CD8-positive, alpha-beta memory T cell (primary cell): ENCODE measurements at regions not wholly inside any gene's neighbourhood (a gene's known extent, or its start where the extent isn't known, plus 50 kb on each side); places are given as distances from the start of the nearest gene placed in this dataset.

Experiments used
- CTCF ChIA-PET: fragments of 350-600 bp; sonication (Branson Sonifier 250); formaldehyde crosslinking; loops from one replicate; lab custom pipeline; 2021; ENCODE audit warnings: antibody characterized with exemption; lab: Charles Lee
- POLR2A ChIA-PET: fragments of 350-600 bp; sonication (Branson Sonifier 250); formaldehyde crosslinking; loops from one replicate; lab custom pipeline; 2021; ENCODE audit warnings: antibody characterized with exemption; lab: Charles Lee
- DNase-seq, 5 donors: peaks; one replicate each; pipeline versions ENCODE4 v3.0.0 to v3.0.0-alpha.2; 2020 to 2022; ENCODE audit warnings: mixed read lengths in 1 of 5
- H3K27ac ChIP-seq: one replicate; pipeline ENCODE4 v1.7.0; 2013; ENCODE audit warnings: low read depth, mild to moderate bottlenecking, low read length, moderate library complexity
- H3K27me3 ChIP-seq: 2 replicates; pipeline ENCODE4 v1.7.0; 2013; ENCODE audit warnings: low read length, mild to moderate bottlenecking; ENCODE audit not compliant: insufficient read depth, poor library complexity, severe bottlenecking
- H3K36me3 ChIP-seq: 2 replicates; pipeline ENCODE4 v1.7.0; 2013; ENCODE audit warnings: mild to moderate bottlenecking, low read length, moderate library complexity; ENCODE audit not compliant: insufficient read depth
- H3K4me1 ChIP-seq: 2 replicates; pipeline ENCODE4 v1.7.0; 2013; ENCODE audit warnings: mild to moderate bottlenecking, low read length, moderate library complexity; ENCODE audit not compliant: insufficient read depth
- H3K4me3 ChIP-seq: 2 replicates; pipeline ENCODE4 v1.7.0; 2013; ENCODE audit warnings: mild to moderate bottlenecking, low read length
- H3K9me3 ChIP-seq: 2 replicates; pipeline ENCODE4 v1.7.0; 2013; ENCODE audit warnings: mild to moderate bottlenecking, low read length
- H3K27ac Mint-ChIP-seq, 8 donors: one replicate each; pipeline ENCODE4 v1.8.0; 2020 to 2021; ENCODE audit warnings: mixed read lengths in 8 of 8, mild to moderate bottlenecking in 6 of 8, inconsistent platforms in 3 of 8, moderate library complexity in 3 of 8
- H3K27me3 Mint-ChIP-seq, 2 donors: one replicate each; pipeline ENCODE4 v1.8.0; 2020 to 2021; ENCODE audit warnings: mixed read lengths in 2 of 2, mild to moderate bottlenecking in 1 of 2, moderate library complexity in 1 of 2
- H3K36me3 Mint-ChIP-seq, 3 donors: one replicate each; pipeline ENCODE4 v1.8.0; 2020 to 2021; ENCODE audit warnings: mixed read lengths in 3 of 3, inconsistent platforms in 1 of 3, mild to moderate bottlenecking in 1 of 3
- H3K4me1 Mint-ChIP-seq, 3 donors: one replicate each; pipeline ENCODE4 v1.8.0; 2020 to 2021; ENCODE audit warnings: mixed read lengths in 3 of 3, inconsistent platforms in 1 of 3, mild to moderate bottlenecking in 1 of 3
- H3K4me3 Mint-ChIP-seq, 7 donors: one replicate each; pipeline ENCODE4 v1.8.0; 2020 to 2021; ENCODE audit warnings: mixed read lengths in 7 of 7, mild to moderate bottlenecking in 6 of 7, moderate library complexity in 4 of 7, inconsistent platforms in 2 of 7
- H3K9me3 Mint-ChIP-seq, 5 donors: one replicate each; pipeline ENCODE4 v1.8.0; 2020 to 2022; ENCODE audit warnings: mixed read lengths in 5 of 5, mild to moderate bottlenecking in 3 of 5, moderate library complexity in 2 of 5, inconsistent platforms in 1 of 5

DNA sequence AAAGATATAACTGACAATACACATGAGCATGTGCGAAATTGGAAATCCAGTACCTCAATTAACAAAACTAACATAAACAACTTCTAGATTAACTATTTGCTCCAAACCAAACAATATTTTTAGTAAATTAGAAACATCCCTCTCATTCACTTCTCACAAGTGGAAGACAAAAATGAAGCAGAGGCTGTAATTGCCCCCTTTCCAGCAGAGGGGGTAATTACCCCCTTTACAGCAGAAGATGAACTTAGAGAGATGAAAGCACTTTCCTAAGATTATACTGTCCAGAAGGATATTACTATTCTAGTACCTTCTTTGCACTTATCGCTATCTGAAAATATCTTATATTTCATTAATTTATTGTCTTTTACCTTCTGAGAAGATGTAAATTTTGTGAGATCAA lies 1025.2 kb downstream of the FSCB start:
- POLR2A ChIA-PET, result no interaction called here
- no peak overlapping the region for H3K4me3 ChIP-seq
- Mint-ChIP-seq H3K4me1 (no peaks in the 10 kb centered on the region), H3K27ac (no peak overlapping the region), H3K9me3 (peaks cover 5 to 19% (median 7%) of the 10 kb centered on the region in 5 donors), H3K4me3 (no peak overlapping the region), H3K36me3 (no peaks in the 10 kb centered on the region), H3K27me3 (no peaks in the 10 kb centered on the region)
- H3K27ac ChIP-seq, result no peak overlapping the region
- CTCF ChIA-PET, result no interaction called here
- H3K36me3 ChIP-seq, result no peaks in the 10 kb centered on the region
- H3K4me1 ChIP-seq, result no peaks in the 10 kb centered on the region
- H3K27me3 ChIP-seq, result no peaks in the 10 kb centered on the region
- no peak for DNase-seq
- no peaks in the 10 kb centered on the region for H3K9me3 ChIP-seq

GRCh38 chr14:43480976-43481375 lies 1026.1 kb downstream of the FSCB start:
- Mint-ChIP-seq H3K36me3 (no peaks in the 10 kb centered on the region), H3K27me3 (no peaks in the 10 kb centered on the region), H3K4me3 (no peak overlapping the region), H3K4me1 (no peaks in the 10 kb centered on the region), H3K9me3 (peaks cover 5 to 19% (median 7%) of the 10 kb centered on the region in 5 donors), H3K27ac (no peak overlapping the region)
- CTCF ChIA-PET, result no interaction called here
- DNase-seq, result no peak
- no peaks in the 10 kb centered on the region for H3K4me1 ChIP-seq
- no peak overlapping the region for H3K4me3 ChIP-seq
- H3K27me3 ChIP-seq, result no peaks in the 10 kb centered on the region
- H3K9me3 ChIP-seq, result no peaks in the 10 kb centered on the region
- POLR2A ChIA-PET, result no interaction called here
- H3K27ac ChIP-seq, result no peak overlapping the region
- no peaks in the 10 kb centered on the region for H3K36me3 ChIP-seq

DNA sequence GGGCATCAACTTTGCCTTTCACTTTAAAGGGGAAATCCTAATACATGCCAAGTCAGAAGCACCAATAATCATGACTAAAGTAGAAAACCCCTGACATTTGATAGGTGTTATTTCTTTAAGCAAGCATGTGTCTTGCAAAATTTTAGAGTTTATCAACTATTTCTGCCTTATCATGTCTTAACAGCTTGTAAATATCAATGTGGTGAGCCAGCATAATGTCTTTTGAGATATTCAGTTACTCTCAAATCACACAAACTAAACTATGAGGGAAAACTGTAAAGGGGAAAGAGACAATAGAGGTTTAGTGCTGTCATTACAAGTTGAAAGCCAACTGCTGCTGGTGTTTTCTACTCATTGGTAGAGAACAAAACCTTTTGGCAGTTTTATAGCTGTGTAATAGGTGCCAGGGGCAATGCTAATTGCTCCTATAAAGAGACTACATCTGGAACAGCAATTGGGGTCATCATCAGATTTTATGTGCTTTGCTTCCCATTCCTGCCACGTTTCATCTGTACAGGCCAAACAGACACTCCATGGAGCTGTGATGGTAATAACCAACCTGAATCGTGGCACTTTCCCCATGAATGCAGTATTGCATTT lies 1027.4 kb downstream of the FSCB start:
- no peak for DNase-seq
- Histone ChIP-seq H3K27me3 (no peaks in the 10 kb centered on the region), H3K4me3 (no peak overlapping the region), H3K9me3 (no peaks in the 10 kb centered on the region), H3K4me1 (no peaks in the 10 kb centered on the region), H3K36me3 (no peaks in the 10 kb centered on the region), H3K27ac (no peak overlapping the region)
- POLR2A ChIA-PET, result no interaction called here
- H3K27me3 Mint-ChIP-seq, result no peaks in the 10 kb centered on the region
- H3K9me3 Mint-ChIP-seq, result peaks cover 5 to 24% (median 7%) of the 10 kb centered on the region in 5 donors
- no peaks in the 10 kb centered on the region for H3K36me3 Mint-ChIP-seq
- no peaks in the 10 kb centered on the region for H3K4me1 Mint-ChIP-seq
- CTCF ChIA-PET, result interaction anchor here (1.5 kb wide), 1 partner anchor 9 kb away, joined by 3 read pairs; no protein-coding TSS in a partner anchor
- H3K27ac Mint-ChIP-seq, result no peak overlapping the region
- H3K4me3 Mint-ChIP-seq, result no peak overlapping the region

- Histone ChIP-seq H3K36me3 (no peaks in the 10 kb centered on the region), H3K9me3 (no peaks in the 10 kb centered on the region), H3K4me1 (no peaks in the 10 kb centered on the region), H3K27me3 (no peaks in the 10 kb centered on the region), H3K4me3 (no peak overlapping the region), H3K27ac (no peak overlapping the region)
- Mint-ChIP-seq H3K4me1 (no peaks in the 10 kb centered on the region), H3K4me3 (no peak overlapping the region), H3K9me3 (peaks cover 4 to 23% (median 7%) of the 10 kb centered on the region in 5 donors), H3K27me3 (no peaks in the 10 kb centered on the region), H3K27ac (no peak overlapping the region), H3K36me3 (no peaks in the 10 kb centered on the region)
- ChIA-PET POLR2A (no interaction called here), CTCF (no interaction called here)
- no peak for DNase-seq
Measured at GRCh38 chr14:43476822-43477221, 1030.3 kb downstream of the FSCB start.

DNA sequence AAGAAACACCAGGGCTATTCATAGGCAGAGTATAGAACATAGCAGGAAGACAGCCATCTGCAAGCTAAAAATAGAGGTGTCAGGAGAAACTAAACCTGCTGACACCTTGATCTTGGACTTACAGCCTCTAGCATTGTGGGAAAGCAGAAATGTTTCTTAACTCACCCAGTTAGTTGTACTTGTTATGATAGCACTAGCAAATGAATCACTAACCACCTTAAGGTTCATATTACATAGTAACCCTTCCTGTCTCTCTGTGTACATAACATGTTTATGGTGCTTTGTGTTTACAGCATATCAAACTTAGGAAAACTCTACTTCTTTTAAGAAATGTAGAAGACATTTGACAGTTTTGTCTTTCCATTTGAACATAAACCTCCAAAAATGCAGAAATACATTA lies 1031.3 kb downstream of the FSCB start:
- no peak for DNase-seq
- no peaks in the 10 kb centered on the region for H3K4me1 ChIP-seq
- no peaks in the 10 kb centered on the region for H3K27me3 ChIP-seq
- no peaks in the 10 kb centered on the region for H3K36me3 ChIP-seq
- no peak overlapping the region for H3K4me3 ChIP-seq
- H3K36me3 Mint-ChIP-seq, result no peaks in the 10 kb centered on the region
- H3K4me1 Mint-ChIP-seq, result no peaks in the 10 kb centered on the region
- ChIA-PET POLR2A (no interaction called here), CTCF (no interaction called here)
- no peaks in the 10 kb centered on the region for H3K27me3 Mint-ChIP-seq
- H3K27ac Mint-ChIP-seq, result no peak overlapping the region
- no peak overlapping the region for H3K4me3 Mint-ChIP-seq
- H3K27ac ChIP-seq, result no peak overlapping the region
- H3K9me3 Mint-ChIP-seq, result peaks cover 3 to 31% (median 6%) of the 10 kb centered on the region in 5 donors
- no peaks in the 10 kb centered on the region for H3K9me3 ChIP-seq

- Mint-ChIP-seq H3K27ac (no peak overlapping the region), H3K4me3 (no peak overlapping the region), H3K27me3 (no peaks in the 10 kb centered on the region), H3K4me1 (no peaks in the 10 kb centered on the region), H3K9me3 (peaks cover 0 to 35% (median 2%) of the 10 kb centered on the region in 5 donors), H3K36me3 (no peaks in the 10 kb centered on the region)
- no peak for DNase-seq
- CTCF ChIA-PET, result no interaction called here
- Histone ChIP-seq H3K9me3 (no peaks in the 10 kb centered on the region), H3K4me1 (no peaks in the 10 kb centered on the region), H3K4me3 (no peak overlapping the region), H3K27ac (no peak overlapping the region), H3K36me3 (no peaks in the 10 kb centered on the region), H3K27me3 (no peaks in the 10 kb centered on the region)
- POLR2A ChIA-PET, result no interaction called here
Measured at GRCh38 chr14:43471595-43471994, 1035.5 kb downstream of the FSCB start.

- H3K27me3 Mint-ChIP-seq, result no peaks in the 10 kb centered on the region
- H3K4me1 Mint-ChIP-seq, result no peaks in the 10 kb centered on the region
- Histone ChIP-seq H3K4me3 (no peak overlapping the region), H3K27me3 (no peaks in the 10 kb centered on the region), H3K9me3 (no peaks in the 10 kb centered on the region), H3K4me1 (no peaks in the 10 kb centered on the region), H3K36me3 (no peaks in the 10 kb centered on the region), H3K27ac (no peak overlapping the region)
- no peak overlapping the region for H3K4me3 Mint-ChIP-seq
- CTCF ChIA-PET, result no interaction called here
- H3K27ac Mint-ChIP-seq, result no peak overlapping the region
- no peak for DNase-seq
- POLR2A ChIA-PET, result no interaction called here
- H3K36me3 Mint-ChIP-seq, result peaks cover 0 to under 1% (median 0%) of the 10 kb centered on the region in 3 donors
- peaks cover 3 to 20% (median 8%) of the 10 kb centered on the region in 5 donors for H3K9me3 Mint-ChIP-seq
Measured at GRCh38 chr14:43464968-43465367, 1042.1 kb downstream of the FSCB start.

- CTCF ChIA-PET, result no interaction called here
- POLR2A ChIA-PET, result no interaction called here
- H3K36me3 Mint-ChIP-seq, result no peaks in the 10 kb centered on the region
Measured at GRCh38 chr14:43449291-43449690, 1057.8 kb downstream of the FSCB start.

More at GRCh38 chr14:43449291-43449690, 1057.8 kb downstream of the FSCB start:
- Mint-ChIP-seq H3K4me3 (no peak overlapping the region), H3K27me3 (no peaks in the 10 kb centered on the region), H3K27ac (no peak overlapping the region), H3K4me1 (no peaks in the 10 kb centered on the region), H3K9me3 (peaks cover 11 to 31% (median 17%) of the 10 kb centered on the region in 5 donors)
- Histone ChIP-seq H3K27ac (no peak overlapping the region), H3K27me3 (no peaks in the 10 kb centered on the region), H3K4me1 (no peaks in the 10 kb centered on the region), H3K9me3 (no peaks in the 10 kb centered on the region), H3K36me3 (no peaks in the 10 kb centered on the region), H3K4me3 (no peak overlapping the region)
- no peak for DNase-seq
